Cardiac muscle cell (in vitro differentiated cells and primary cell): ENCODE measurements at regions not wholly inside any gene's neighbourhood (a gene's known extent, or its start where the extent isn't known, plus 50 kb on each side); places are given as distances from the start of the nearest gene placed in this dataset.

Experiments used
- DNase-seq, 2 donors: peaks; one replicate each; pipeline versions ENCODE4 v3.0.0 to v3.0.0-alpha.2; 2010 to 2017; ENCODE audit warnings: low read depth in 1 of 2, low spot score in 1 of 2
- H3K27ac ChIP-seq: fragments of 200-600 bp; sonication (generic); 2 replicates; pipeline ENCODE4 v1.5.1; 2016
- H3K27me3 ChIP-seq: fragments of 200-600 bp; sonication (generic); 2 replicates; pipeline ENCODE4 v1.6.0; 2016; ENCODE audit warnings: control low read depth
- H3K36me3 ChIP-seq: fragments of 200-600 bp; sonication (generic); 2 replicates; pipeline ENCODE4 v1.5.1; 2016; ENCODE audit warnings: control low read depth
- H3K4me1 ChIP-seq: fragments of 200-600 bp; sonication (generic); 2 replicates; pipeline ENCODE4 v1.8.1; 2017; ENCODE audit warnings: low read depth, mild to moderate bottlenecking, mixed run types
- H3K4me3 ChIP-seq: fragments of 200-600 bp; sonication (generic); 2 replicates; pipeline ENCODE4 v1.5.1; 2016; ENCODE audit warnings: mild to moderate bottlenecking
- H3K9me3 ChIP-seq: fragments of 200-600 bp; sonication (generic); 2 replicates; pipeline ENCODE4 v1.5.1; 2017; ENCODE audit warnings: low read depth, mild to moderate bottlenecking, control low read depth
- CTCF ChIP-seq: IDR thresholded peaks from 2 replicates; pipeline ENCODE4 v1.5.1; 2012; ENCODE audit warnings: low read depth, mild to moderate bottlenecking, low read length

GRCh38 chr7:19932549-19933249, 159.3 kb upstream of the TMEM196 start:
- Histone ChIP-seq H3K4me1 (no peaks in the 10 kb centered on the region), H3K4me3 (no peak overlapping the region), H3K27ac (no peak overlapping the region), H3K9me3 (no peaks in the 10 kb centered on the region), H3K27me3 (no peaks in the 10 kb centered on the region), H3K36me3 (no peaks in the 10 kb centered on the region)
- TF ChIP-seq CTCF: no peak
- no peak for DNase-seq

GRCh38 chr7:19930851-19931250, 157.4 kb upstream of the TMEM196 start:
- Histone ChIP-seq H3K9me3 (no peaks in the 10 kb centered on the region), H3K36me3 (no peaks in the 10 kb centered on the region), H3K27ac (no peak overlapping the region), H3K4me1 (no peaks in the 10 kb centered on the region), H3K27me3 (no peaks in the 10 kb centered on the region), H3K4me3 (no peak overlapping the region)
- no peak for TF ChIP-seq CTCF
- no peak for DNase-seq

- H3K9me3 ChIP-seq: no peaks in the 10 kb centered on the region
- TF ChIP-seq CTCF: no peak
- H3K4me3 ChIP-seq: no peak overlapping the region
- H3K27ac ChIP-seq: no peak overlapping the region
- no peaks in the 10 kb centered on the region for H3K36me3 ChIP-seq
- no peak for DNase-seq
- no peaks in the 10 kb centered on the region for H3K4me1 ChIP-seq
- no peaks in the 10 kb centered on the region for H3K27me3 ChIP-seq
These were observed 156.6 kb upstream of the TMEM196 start for GRCh38 chr7:19930051-19930450.

DNA sequence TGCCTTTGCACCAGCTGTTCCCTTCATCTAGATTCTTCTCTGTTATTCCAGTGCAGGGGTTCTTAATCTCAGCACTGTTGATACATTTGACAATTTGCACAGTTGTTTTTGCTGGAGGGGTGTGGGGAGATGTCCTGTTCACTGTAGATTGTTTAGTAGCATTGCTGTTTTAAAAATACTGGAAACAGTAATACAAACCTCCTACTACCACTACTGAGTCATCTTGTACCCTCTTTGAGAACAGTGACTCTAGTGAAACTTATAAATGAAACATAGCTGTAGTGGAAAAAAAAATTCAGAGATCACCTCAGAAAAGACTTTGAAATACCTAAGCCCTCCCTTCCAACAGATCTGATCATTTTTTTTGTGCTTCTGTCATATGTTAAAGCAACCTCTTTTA, 154.8 kb upstream of the TMEM196 start:
- no peak overlapping the region for H3K27ac ChIP-seq
- no peaks in the 10 kb centered on the region for H3K9me3 ChIP-seq
- H3K36me3 ChIP-seq: no peaks in the 10 kb centered on the region
- H3K4me1 ChIP-seq: no peaks in the 10 kb centered on the region
- no peak overlapping the region for H3K4me3 ChIP-seq
- TF ChIP-seq CTCF: no peak
- no peaks in the 10 kb centered on the region for H3K27me3 ChIP-seq
- no peak for DNase-seq

- DNase-seq: no peak
- Histone ChIP-seq H3K9me3 (no peaks in the 10 kb centered on the region), H3K27me3 (no peaks in the 10 kb centered on the region), H3K27ac (no peak overlapping the region), H3K36me3 (no peaks in the 10 kb centered on the region), H3K4me1 (no peaks in the 10 kb centered on the region), H3K4me3 (no peak overlapping the region)
- no peak for TF ChIP-seq CTCF
These were observed 147.3 kb upstream of the TMEM196 start for GRCh38 chr7:19920705-19921104.
